ENCODE measurements at regions not wholly inside any gene's neighbourhood (a gene's known extent, or its start where the extent isn't known, plus 50 kb on each side); places are given as distances from the start of the nearest gene placed in this dataset.
"Not testable (repeated sequence)": the region's sequence is repeated elsewhere in the genome, so short reads cannot be mapped to it uniquely, and the experiment has no call there.

- DNase-seq = not testable (repeated sequence)
Measured at GRCh38 chr7:150110882-150111281, 212.3 kb upstream of the LRRC61 start.

GRCh38 chr7:150111373-150112139, 211.6 kb upstream of the LRRC61 start:
- not testable (repeated sequence) for DNase-seq

- DNase-seq = not testable (repeated sequence)
Measured at GRCh38 chr7:150113301-150113700, 209.9 kb upstream of the LRRC61 start.

GRCh38 chr7:150114591-150114990, 208.6 kb upstream of the LRRC61 start:
- DNase-seq = not testable (repeated sequence)

GRCh38 chr7:150119966-150120365, 203.2 kb upstream of the LRRC61 start:
- DNase-seq = not testable (repeated sequence)

- not testable (repeated sequence) for DNase-seq
Measured at GRCh38 chr7:150125831-150126230, 197.3 kb upstream of the LRRC61 start.

DNA sequence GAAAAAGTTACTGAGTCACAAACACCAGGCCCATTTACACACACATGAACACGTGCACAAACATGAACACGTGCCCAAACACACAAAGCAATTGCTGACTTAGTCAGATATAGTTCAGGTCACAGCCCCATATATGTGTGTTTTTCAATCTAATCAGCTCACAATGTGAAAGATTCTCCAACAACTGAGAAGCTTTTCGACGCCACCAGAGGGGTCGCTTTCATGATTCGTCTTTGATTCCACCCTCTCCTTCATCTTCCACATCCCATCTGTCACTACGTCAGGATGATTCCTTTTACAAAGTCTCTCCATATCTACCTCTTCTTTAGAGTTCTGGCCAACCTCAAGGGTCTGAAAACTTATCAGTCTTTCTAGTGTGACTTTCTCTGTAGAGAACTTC, 188.7 kb upstream of the LRRC61 start:
- DNase-seq = not testable (repeated sequence)

DNA sequence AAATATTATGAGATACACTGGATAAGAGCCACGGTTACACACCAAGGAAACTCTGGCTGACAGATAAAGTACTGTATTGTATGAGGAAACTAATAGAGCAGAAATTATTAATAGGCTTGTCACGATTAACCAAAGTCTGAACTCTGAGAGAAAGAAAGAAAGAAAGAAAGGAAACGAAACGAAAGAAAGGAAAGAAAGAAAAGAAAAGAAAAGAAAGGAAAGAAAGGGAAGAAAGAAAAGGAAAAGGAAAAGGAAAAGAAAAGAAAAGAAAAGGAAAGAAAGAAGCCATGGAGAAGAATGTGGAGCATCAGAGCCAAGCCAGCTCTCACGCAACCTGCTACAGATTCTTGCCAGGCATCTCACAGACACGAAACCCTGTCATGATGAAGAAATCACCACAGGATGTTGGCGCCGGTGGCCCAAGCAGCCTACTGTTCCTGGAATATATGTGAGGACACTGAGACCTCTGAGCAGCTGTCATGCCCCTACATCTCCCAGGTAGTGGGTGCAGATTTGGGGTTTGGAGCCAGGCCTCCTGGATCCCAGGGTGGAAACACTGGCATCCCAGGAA, 187.4 kb upstream of the LRRC61 start:
- not testable (repeated sequence) for DNase-seq

DNA sequence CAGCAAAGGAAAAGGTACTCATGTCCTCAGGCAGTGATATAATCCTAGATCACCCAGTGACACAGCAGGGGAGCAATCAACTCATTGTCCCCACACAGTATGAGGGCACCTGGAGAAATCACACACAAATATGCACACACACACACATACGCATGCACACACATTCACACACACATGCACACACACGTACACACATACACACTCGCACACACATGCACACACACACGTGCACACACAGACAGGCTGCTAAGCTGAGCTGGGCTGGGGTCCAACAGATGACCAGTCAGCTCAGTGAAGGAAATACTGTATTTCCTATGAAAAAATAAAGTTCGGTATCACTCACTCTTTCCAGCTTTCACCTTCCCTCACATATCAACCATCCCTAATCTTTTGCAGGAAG, 183.3 kb upstream of the LRRC61 start:
- not testable (repeated sequence) for DNase-seq

DNA sequence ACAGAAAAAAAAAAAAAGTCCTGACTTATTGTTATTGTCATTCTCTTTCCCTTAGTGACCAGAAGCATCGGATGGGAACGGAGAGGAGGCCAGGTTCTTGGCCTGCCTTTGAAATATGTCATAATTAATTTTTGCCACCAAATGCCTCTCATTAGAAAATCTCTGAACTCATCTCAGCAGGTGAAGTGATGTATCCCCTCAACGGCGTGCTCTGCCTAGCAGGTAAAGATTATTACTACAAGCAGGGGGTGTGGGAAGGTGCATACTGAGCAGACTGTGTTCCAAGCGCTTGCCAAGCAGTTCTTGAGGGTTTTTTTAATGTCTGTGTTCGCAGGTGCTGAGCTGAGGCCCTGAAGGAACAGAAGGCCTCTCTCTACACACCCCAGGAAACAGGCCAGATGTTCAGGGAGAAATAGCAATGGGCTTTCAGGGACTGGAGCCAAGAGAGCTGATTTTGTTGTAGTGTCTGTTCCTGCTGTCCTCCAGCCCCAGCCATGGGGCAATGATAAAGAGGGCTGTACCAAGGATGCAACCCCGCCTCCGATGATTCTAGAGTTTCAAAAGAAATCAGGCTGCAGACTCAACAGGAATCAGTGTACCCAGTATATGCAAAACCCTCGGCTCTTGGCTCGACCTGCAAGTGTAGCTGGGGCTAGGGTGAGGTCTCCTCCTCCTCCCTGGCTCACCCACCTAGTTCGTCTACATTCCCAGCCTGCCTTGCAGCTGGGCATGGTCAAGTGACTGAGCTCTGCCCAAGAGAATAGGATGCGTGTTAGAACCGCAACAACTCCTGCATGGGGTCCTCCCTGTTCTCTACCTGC, 181.4 kb upstream of the LRRC61 start:
- DNase-seq = not testable (repeated sequence)

DNA sequence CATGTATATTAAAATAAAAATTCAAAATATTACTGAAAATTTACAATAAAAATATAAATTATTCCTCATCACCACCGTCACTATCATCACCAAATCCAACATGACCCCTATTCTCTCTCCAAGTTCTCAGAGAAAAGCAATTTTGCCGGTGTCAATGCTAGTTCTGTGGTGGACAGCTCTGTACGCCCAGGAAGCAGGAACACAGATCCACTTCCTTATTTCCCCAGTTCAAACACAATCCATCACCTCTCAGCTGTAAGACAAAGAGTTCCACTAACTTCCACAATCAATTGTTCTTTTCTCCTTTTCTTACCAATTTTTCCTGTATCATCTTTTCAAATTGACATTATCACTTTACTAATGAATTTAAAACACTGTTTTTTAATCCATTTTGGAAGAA, 177.0 kb upstream of the LRRC61 start:
- not testable (repeated sequence) for DNase-seq

- not testable (repeated sequence) for DNase-seq
Measured at GRCh38 chr7:150147524-150147923, 175.6 kb upstream of the LRRC61 start.

GRCh38 chr7:150156015-150156414, 167.1 kb upstream of the LRRC61 start:
- not testable (repeated sequence) for DNase-seq

DNA sequence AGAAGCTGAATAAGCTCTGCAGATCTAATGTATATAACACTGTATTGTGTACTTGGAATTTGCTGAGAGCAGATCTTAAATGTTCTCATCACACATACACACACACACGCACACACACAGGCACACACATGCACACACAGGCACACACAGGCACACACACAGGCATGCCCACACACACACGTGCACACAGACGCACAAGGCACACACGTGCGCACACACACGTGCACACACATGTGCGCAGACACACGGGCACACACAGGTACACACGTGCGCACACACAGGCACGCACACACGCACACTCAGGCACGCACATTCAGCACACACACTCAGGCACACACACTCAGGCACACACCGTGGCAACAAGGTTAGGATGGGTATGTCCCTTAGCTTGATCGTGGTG, 164.5 kb upstream of the LRRC61 start:
- DNase-seq = not testable (repeated sequence)

- not testable (repeated sequence) for DNase-seq
Measured at GRCh38 chr7:150169515-150169914, 153.6 kb upstream of the LRRC61 start.

DNA sequence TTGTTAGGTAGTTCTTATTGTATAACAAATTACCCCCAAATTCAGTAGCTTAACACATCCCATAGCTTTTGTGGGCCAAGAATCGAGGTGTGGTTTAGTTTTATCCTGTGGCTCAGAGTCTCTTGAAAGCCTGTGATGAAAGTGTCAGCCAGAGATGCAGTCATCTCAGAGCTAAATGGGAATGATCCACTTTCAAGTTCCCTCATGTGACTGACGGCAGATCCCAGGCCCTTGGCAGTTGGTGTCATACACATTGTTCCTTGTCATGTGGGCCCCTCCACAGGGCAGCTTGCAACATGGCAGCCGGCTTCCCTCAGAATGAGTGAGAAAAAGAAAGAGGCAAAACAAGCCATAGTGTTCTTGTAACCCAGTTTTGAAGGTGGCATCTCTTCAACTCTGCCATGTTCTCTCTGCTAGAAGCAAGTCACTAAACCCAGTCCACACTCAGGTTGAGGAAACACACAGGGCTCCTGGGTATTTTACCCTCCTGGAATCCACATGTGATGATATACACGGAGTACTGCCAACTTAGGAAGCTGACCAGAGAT, 153.1 kb upstream of the LRRC61 start:
- not testable (repeated sequence) for DNase-seq

GRCh38 chr7:150183602-150184001, 139.6 kb upstream of the LRRC61 start:
- not testable (repeated sequence) for DNase-seq

- not testable (repeated sequence) for DNase-seq
Measured at GRCh38 chr7:150189963-150190362, 133.2 kb upstream of the LRRC61 start.

GRCh38 chr7:150192541-150192940, 130.6 kb upstream of the LRRC61 start:
- not testable (repeated sequence) for DNase-seq

DNA sequence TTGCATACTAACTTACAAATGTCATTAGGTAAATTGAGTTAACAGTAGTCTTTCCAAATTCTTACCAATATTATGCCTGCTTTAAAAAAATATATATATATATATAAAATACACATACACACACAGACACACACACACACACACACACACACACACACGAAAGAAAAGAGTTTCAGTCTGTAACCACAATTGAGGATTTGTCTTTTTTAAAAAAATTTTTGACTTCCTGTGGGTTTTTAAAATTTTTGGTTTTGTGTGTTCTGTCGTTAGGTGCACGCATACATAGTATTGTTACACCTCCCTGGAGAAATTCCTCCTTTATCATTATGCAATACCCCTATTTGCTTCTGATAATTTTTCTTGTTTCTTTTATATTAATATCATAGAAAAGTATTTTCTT, 129.3 kb upstream of the LRRC61 start:
- not testable (repeated sequence) for DNase-seq
